ENCODE measurements at regions not wholly inside any gene's neighbourhood (a gene's known extent, or its start where the extent isn't known, plus 50 kb on each side); places are given as distances from the start of the nearest gene placed in this dataset.

GRCh38 chr7:41035794-41036193 lies 667.1 kb downstream of the INHBA start:
- CTCF ChIA-PET: interaction anchor here (1.0 to 5.0 kb wide), 4 partner anchors 10 to 41 kb away, joined by 3 to 19 read pairs (median 4); no protein-coding TSS in a partner anchor

GRCh38 chr7:41033500-41033899 lies 669.4 kb downstream of the INHBA start:
- ChIA-PET POLR2A (no interaction called here), CTCF (interaction anchor here (2.1 to 5.0 kb wide), 2 partner anchors 14 to 30 kb away, joined by 6 to 19 read pairs; no protein-coding TSS in a partner anchor)
- no peak for TF ChIP-seq CTCF (IDR thresholded peaks at IDR 0.05; ENCODE audit: control extremely low read depth, extremely low read depth, low read depth, missing control alignments)
- DNase-seq (ENCODE audit: extremely low spot score): no peak

More at GRCh38 chr7:41035794-41036193, 667.1 kb downstream of the INHBA start:
- TF ChIP-seq CTCF (IDR thresholded peaks at IDR 0.05; ENCODE audit: control extremely low read depth, extremely low read depth, low read depth, missing control alignments): no peak
- DNase-seq (ENCODE audit: extremely low spot score): no peak
- POLR2A ChIA-PET: no interaction called here

GRCh38 chr7:41030673-41031072 lies 672.2 kb downstream of the INHBA start:
- no peak for DNase-seq (ENCODE audit: extremely low spot score)
- no peak for TF ChIP-seq CTCF (IDR thresholded peaks at IDR 0.05; ENCODE audit: control extremely low read depth, extremely low read depth, low read depth, missing control alignments)
- ChIA-PET POLR2A (no interaction called here), CTCF (interaction anchor here (1.1 kb wide), 1 partner anchor 27 kb away, joined by 3 read pairs; no protein-coding TSS in a partner anchor)

GRCh38 chr7:41029072-41029499 lies 673.8 kb downstream of the INHBA start:
- no peak for DNase-seq (ENCODE audit: extremely low spot score)
- ChIA-PET POLR2A (no interaction called here), CTCF (no interaction called here)
- no peak for TF ChIP-seq CTCF (IDR thresholded peaks at IDR 0.05; ENCODE audit: control extremely low read depth, extremely low read depth, low read depth, missing control alignments)

- no peak for TF ChIP-seq CTCF (IDR thresholded peaks at IDR 0.05; ENCODE audit: control extremely low read depth, extremely low read depth, low read depth, missing control alignments)
- DNase-seq (ENCODE audit: extremely low spot score): no peak
- ChIA-PET CTCF (no interaction called here), POLR2A (no interaction called here)
Measured at GRCh38 chr7:41028580-41028979, 674.3 kb downstream of the INHBA start.

GRCh38 chr7:41027428-41028115 lies 675.3 kb downstream of the INHBA start:
- no peak for TF ChIP-seq CTCF (IDR thresholded peaks at IDR 0.05; ENCODE audit: control extremely low read depth, extremely low read depth, low read depth, missing control alignments)
- DNase-seq (ENCODE audit: extremely low spot score): no peak
- ChIA-PET CTCF (interaction anchor here (0.7 kb wide), 1 partner anchor 24 kb away, joined by 3 read pairs; no protein-coding TSS in a partner anchor), POLR2A (no interaction called here)

Data from GM10248 (cell line).